ENCODE measurements at regions not wholly inside any gene's neighbourhood (a gene's known extent, or its start where the extent isn't known, plus 50 kb on each side); places are given as distances from the start of the nearest gene placed in this dataset.

DNA sequence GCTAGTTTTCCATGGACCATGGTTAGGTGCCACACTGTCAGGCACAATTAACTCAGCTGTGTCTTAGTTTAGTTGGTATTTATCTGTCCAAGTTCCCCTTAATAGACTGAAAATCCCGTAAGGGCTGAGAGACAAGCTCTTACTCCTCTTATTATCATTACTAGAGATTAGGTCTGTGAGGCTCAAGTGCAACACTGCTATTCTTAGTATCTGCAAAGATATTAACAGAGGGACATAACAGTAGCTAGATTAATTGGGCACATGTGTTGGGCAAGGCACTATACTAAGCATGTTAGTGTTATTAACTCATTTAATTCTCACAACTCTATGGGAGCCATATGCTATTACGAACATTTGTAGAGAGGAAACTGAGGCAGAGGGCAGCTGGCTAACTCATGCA lies 137.3 kb downstream of the VEGFA start:
- no peaks in the 10 kb centered on the region for H3K4me1 ChIP-seq (ENCODE audit: insufficient read depth, low read length)
- H3K79me2 ChIP-seq (ENCODE audit: insufficient read depth, low read length) = no peaks in the 10 kb centered on the region
- H3K4me3 ChIP-seq (ENCODE audit: low read depth in 1 of 2, low read length in 2 of 2) = no peak overlapping the region
- H3K27ac ChIP-seq (ENCODE audit: low read length) = no peak overlapping the region
- H3K9ac ChIP-seq (ENCODE audit: low read depth, low read length) = no peak overlapping the region
- H2AFZ ChIP-seq (ENCODE audit: low read depth, low read length) = no peak overlapping the region
- no peak for TF ChIP-seq CTCF (IDR thresholded peaks at IDR 0.05; ENCODE audit: borderline replicate concordance, extremely low read depth, low read length, poor library complexity, severe bottlenecking)
- no peak for TF ChIP-seq EZH2 (IDR thresholded peaks at IDR 0.05; ENCODE audit: borderline replicate concordance, low read depth, low read length, severe bottlenecking)
- ATAC-seq (ENCODE audit: insufficient read depth, low read depth) (no peak), DNase-seq (no peak)
- no peak overlapping the region for H3K4me2 ChIP-seq (ENCODE audit: insufficient read depth, low read length)
- H3K36me3 ChIP-seq (ENCODE audit: insufficient read depth, low read length) = no peaks in the 10 kb centered on the region
- peaks cover 5% of the 10 kb centered on the region for H3K27me3 ChIP-seq (ENCODE audit: insufficient read depth, low read length, poor library complexity)
- H3K9me3 ChIP-seq (ENCODE audit: insufficient read depth, low read length, severe bottlenecking) = no peaks in the 10 kb centered on the region
- no peaks in the 10 kb centered on the region for H4K20me1 ChIP-seq (ENCODE audit: insufficient read depth, low read length)

- no peak for DNase-seq
- Histone ChIP-seq H2AFZ (ENCODE audit: low read depth, low read length) (no peak overlapping the region), H3K36me3 (ENCODE audit: insufficient read depth, low read length) (no peaks in the 10 kb centered on the region), H3K79me2 (ENCODE audit: insufficient read depth, low read length) (no peaks in the 10 kb centered on the region), H4K20me1 (ENCODE audit: insufficient read depth, low read length) (no peaks in the 10 kb centered on the region), H3K9ac (ENCODE audit: low read depth, low read length) (no peak overlapping the region), H3K27me3 (ENCODE audit: insufficient read depth, low read length, poor library complexity) (peaks cover 10% of the 10 kb centered on the region), H3K4me1 (ENCODE audit: insufficient read depth, low read length) (no peaks in the 10 kb centered on the region), H3K4me3 (ENCODE audit: low read depth in 1 of 2, low read length in 2 of 2) (no peak overlapping the region), H3K4me2 (ENCODE audit: insufficient read depth, low read length) (no peak overlapping the region), H3K27ac (ENCODE audit: low read length) (no peak overlapping the region), H3K9me3 (ENCODE audit: insufficient read depth, low read length, severe bottlenecking) (no peaks in the 10 kb centered on the region)
- no peak for ATAC-seq (ENCODE audit: insufficient read depth, low read depth)
- TF ChIP-seq EZH2 (IDR thresholded peaks at IDR 0.05; ENCODE audit: borderline replicate concordance, low read depth, low read length, severe bottlenecking) (no peak), CTCF (IDR thresholded peaks at IDR 0.05; ENCODE audit: borderline replicate concordance, extremely low read depth, low read length, poor library complexity, severe bottlenecking) (no peak)
These were observed 134.5 kb downstream of the VEGFA start for GRCh38 chr6:43904311-43905123.

DNA sequence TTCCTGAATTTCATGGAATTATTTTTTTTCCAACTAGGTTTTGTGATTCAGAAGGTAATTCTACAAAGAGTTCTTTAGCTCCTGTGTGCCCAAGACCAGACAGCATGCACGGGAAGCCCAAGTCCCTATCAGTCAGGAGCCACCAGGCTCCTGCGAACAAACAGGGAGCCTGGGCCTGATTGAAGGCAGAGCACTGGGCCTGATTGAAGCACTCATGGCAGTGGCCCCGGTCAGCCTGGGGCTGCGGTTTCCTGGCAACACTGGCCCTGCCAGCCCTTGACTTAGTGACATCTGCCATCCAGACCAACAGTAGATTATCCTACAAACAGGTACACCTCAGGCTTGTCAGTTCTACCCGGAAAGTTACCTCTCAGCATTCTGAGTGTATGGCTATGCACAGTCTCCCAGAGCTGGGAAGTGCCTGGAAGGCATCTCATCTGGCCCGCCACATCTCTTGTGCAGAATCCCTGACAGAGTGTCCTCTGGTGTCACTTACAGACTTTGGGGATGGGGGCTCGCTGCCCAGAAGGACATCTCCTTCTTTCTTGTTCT lies 133.8 kb downstream of the VEGFA start:
- Histone ChIP-seq H3K27ac (ENCODE audit: low read length) (no peak overlapping the region), H3K79me2 (ENCODE audit: insufficient read depth, low read length) (no peaks in the 10 kb centered on the region), H4K20me1 (ENCODE audit: insufficient read depth, low read length) (no peaks in the 10 kb centered on the region), H3K4me2 (ENCODE audit: insufficient read depth, low read length) (no peak overlapping the region), H2AFZ (ENCODE audit: low read depth, low read length) (no peak overlapping the region), H3K27me3 (ENCODE audit: insufficient read depth, low read length, poor library complexity) (peaks cover 10% of the 10 kb centered on the region), H3K9me3 (ENCODE audit: insufficient read depth, low read length, severe bottlenecking) (no peaks in the 10 kb centered on the region), H3K36me3 (ENCODE audit: insufficient read depth, low read length) (no peaks in the 10 kb centered on the region), H3K9ac (ENCODE audit: low read depth, low read length) (no peak overlapping the region), H3K4me1 (ENCODE audit: insufficient read depth, low read length) (no peaks in the 10 kb centered on the region), H3K4me3 (ENCODE audit: low read depth in 1 of 2, low read length in 2 of 2) (no peak overlapping the region)
- ATAC-seq (ENCODE audit: insufficient read depth, low read depth) (no peak), DNase-seq (no peak)
- TF ChIP-seq CTCF (IDR thresholded peaks at IDR 0.05; ENCODE audit: borderline replicate concordance, extremely low read depth, low read length, poor library complexity, severe bottlenecking) (no peak), EZH2 (IDR thresholded peaks at IDR 0.05; ENCODE audit: borderline replicate concordance, low read depth, low read length, severe bottlenecking) (no peak)

Measured in DND-41 (cell line).